K562 (cell line): ENCODE measurements at regions not wholly inside any gene's neighbourhood (a gene's known extent, or its start where the extent isn't known, plus 50 kb on each side); places are given as distances from the start of the nearest gene placed in this dataset.

Source experiments
- CREM ChIP-seq: IDR thresholded peaks from 2 replicates; pipeline ENCODE4 v1.6.1; 2014; ENCODE audit warnings: antibody characterized with exemption, low read depth
- CTCF ChIP-seq, 3 experiments: IDR thresholded peaks in 2 of 3; conservative IDR thresholded peaks in 1 of 3; 2 replicates each; pipeline ENCODE4 v1.5.1; 2011 to 2012; ENCODE audit warnings: low read length in 3 of 3, mild to moderate bottlenecking in 3 of 3, control low read depth in 2 of 3, improper control_type of control experiment in 1 of 3, inconsistent platforms in 1 of 3, low read depth in 1 of 3, mixed read lengths in 1 of 3, moderate library complexity in 1 of 3; ENCODE audit not compliant: insufficient read depth in 2 of 3
- EZH2 ChIP-seq: IDR thresholded peaks from 2 replicates; pipeline ENCODE4 v1.6.1; 2012; ENCODE audit warnings: low read depth, mild to moderate bottlenecking, inconsistent platforms, low read length, borderline replicate concordance
- GABPB1 ChIP-seq: sonication (generic); formaldehyde crosslinking; IDR thresholded peaks from 2 replicates; pipeline ENCODE4 v1.8.0; 2022; ENCODE audit warnings: mild to moderate bottlenecking, missing genetic modification reagents
- KAT8 ChIP-seq: fragments of 450-650 bp; IDR thresholded peaks from 2 replicates; pipeline ENCODE4 v1.6.1; 2016; ENCODE audit warnings: low read depth, mild to moderate bottlenecking
- NR1H2 ChIP-seq: sonication (generic); formaldehyde crosslinking; IDR thresholded peaks from 2 replicates; pipeline ENCODE4 v1.4.0; 2020; ENCODE audit warnings: mild to moderate bottlenecking, missing genetic modification reagents
- PTBP1 ChIP-seq: fragments of 200-400 bp; formaldehyde crosslinking; IDR thresholded peaks from 2 replicates; pipeline ENCODE4 v1.6.1; 2017; ENCODE audit warnings: low read depth, low read length
- SMC3 ChIP-seq: conservative IDR thresholded peaks from 2 replicates; pipeline ENCODE4 v1.6.1; 2011; ENCODE audit warnings: low read depth, low read length, improper control_type of control experiment; ENCODE audit not compliant: insufficient read depth
- SOX6 ChIP-seq: fragments of 450-650 bp; IDR thresholded peaks from 2 replicates; pipeline ENCODE4 v1.6.1; 2014; ENCODE audit warnings: mild to moderate bottlenecking
- TARDBP ChIP-seq: fragments of 450-650 bp; IDR thresholded peaks from 2 replicates; pipeline ENCODE4 v1.6.1; 2016
- ZBTB43 ChIP-seq: sonication (generic); formaldehyde crosslinking; IDR thresholded peaks from 2 replicates; pipeline ENCODE4 v1.8.0; 2023; ENCODE audit warnings: mild to moderate bottlenecking, missing genetic modification reagents

GRCh38 chr5:147075187-147075586 lies 159.6 kb upstream of the STK32A start:
- no peak for TF ChIP-seq GABPB1 (CRISPR knock-in tag)
- no peak for TF ChIP-seq ZBTB43 (CRISPR knock-in tag)
- no peak for TF ChIP-seq SMC3
- no peak for TF ChIP-seq KAT8
- TF ChIP-seq CREM = no peak
- TF ChIP-seq CTCF (IDR thresholded peaks at IDR 0.05 in 2 of 3, conservative IDR thresholded peaks at IDR 0.05 in 1 of 3; ENCODE audit: insufficient read depth in 2 of 3, low read depth in 1 of 3, low read length in 3 of 3) = no peak
- no peak for TF ChIP-seq NR1H2 (CRISPR knock-in tag)
- TF ChIP-seq SOX6 = no peak
- no peak for TF ChIP-seq EZH2
- no peak for TF ChIP-seq PTBP1
- TF ChIP-seq TARDBP = no peak
